AG10803 (cell line): ENCODE measurements at regions not wholly inside any gene's neighbourhood (a gene's known extent, or its start where the extent isn't known, plus 50 kb on each side); places are given as distances from the start of the nearest gene placed in this dataset.
A peak's percentile ranks its signal among the peaks of the same experiment; 100 is the strongest.

Source experiments
- DNase-seq: peaks from one replicate; pipeline ENCODE4 v3.0.0; 2010; ENCODE audit warnings: low read depth
- H3K4me3 ChIP-seq: 2 replicates; pipeline ENCODE4 v1.5.1; 2011; ENCODE audit warnings: mild to moderate bottlenecking, low read length, control low read depth
- CTCF ChIP-seq: conservative IDR thresholded peaks from 2 replicates; pipeline ENCODE4 v1.5.1; 2011; ENCODE audit warnings: mild to moderate bottlenecking, low read length, control low read depth, inconsistent platforms

GRCh38 chr14:22486675-22487074 lies 102.3 kb downstream of the DAD1 start:
- TF ChIP-seq CTCF, result no peak
- no peak overlapping the region for H3K4me3 ChIP-seq
- no peak for DNase-seq

- H3K4me3 ChIP-seq, result no peak overlapping the region
- no peak for TF ChIP-seq CTCF
- no peak for DNase-seq
Observed at GRCh38 chr14:22485649-22486048, 103.4 kb downstream of the DAD1 start.

GRCh38 chr14:22485178-22485577 lies 103.8 kb downstream of the DAD1 start:
- H3K4me3 ChIP-seq, result no peak overlapping the region
- peak; percentile 72 for DNase-seq
- no peak for TF ChIP-seq CTCF

- TF ChIP-seq CTCF, result no peak
Observed at GRCh38 chr14:22484632-22485031, 104.4 kb downstream of the DAD1 start.

GRCh38 chr14:22483863-22484593 lies 105.0 kb downstream of the DAD1 start:
- DNase-seq, result no peak
- TF ChIP-seq CTCF, result no peak
- H3K4me3 ChIP-seq, result no peak overlapping the region

More at GRCh38 chr14:22484632-22485031, 104.4 kb downstream of the DAD1 start:
- peak; percentile 77 for DNase-seq
- H3K4me3 ChIP-seq, result no peak overlapping the region

- TF ChIP-seq CTCF, result no peak
- no peak overlapping the region for H3K4me3 ChIP-seq
- DNase-seq, result no peak
Observed at GRCh38 chr14:22482782-22483553, 106.1 kb downstream of the DAD1 start.
